H1 (cell line): ENCODE measurements at regions not wholly inside any gene's neighbourhood (a gene's known extent, or its start where the extent isn't known, plus 50 kb on each side); places are given as distances from the start of the nearest gene placed in this dataset.

Source experiments
- CHD1 ChIP-seq: IDR thresholded peaks from 2 replicates; pipeline ENCODE4 v1.6.1; 2012; ENCODE audit warnings: low read depth, low read length, improper control_type of control experiment
- CREB1 ChIP-seq: IDR thresholded peaks from 2 replicates; pipeline ENCODE4 v1.6.1; 2012; ENCODE audit warnings: inconsistent platforms
- FOSL1 ChIP-seq: IDR thresholded peaks from 2 replicates; pipeline ENCODE4 v1.6.1; 2011; ENCODE audit warnings: mild to moderate bottlenecking, low read depth, low read length, moderate library complexity; ENCODE audit not compliant: insufficient read depth
- GTF2F1 ChIP-seq: IDR thresholded peaks from 2 replicates; pipeline ENCODE4 v1.6.1; 2012; ENCODE audit warnings: low read depth, low read length, improper control_type of control experiment, borderline replicate concordance
- POLR2AphosphoS5 ChIP-seq: IDR thresholded peaks from 2 replicates; pipeline ENCODE4 v1.6.1; 2011; ENCODE audit warnings: low read depth, low read length
- RXRA ChIP-seq: IDR thresholded peaks from 2 replicates; pipeline ENCODE4 v1.6.1; 2011; ENCODE audit warnings: low read depth, mild to moderate bottlenecking, low read length, moderate library complexity; ENCODE audit not compliant: insufficient read depth
- SRF ChIP-seq: IDR thresholded peaks from 2 replicates; pipeline ENCODE4 v1.6.1; 2011; ENCODE audit warnings: mild to moderate bottlenecking, low read depth, low read length, moderate library complexity
- TAF1 ChIP-seq: IDR thresholded peaks from 2 replicates; pipeline ENCODE4 v1.6.1; 2011; ENCODE audit warnings: mild to moderate bottlenecking, low read depth, low read length
- TBP ChIP-seq: IDR thresholded peaks from 2 replicates; pipeline ENCODE4 v1.6.1; 2011; ENCODE audit warnings: low read depth, low read length, improper control_type of control experiment
- TF ChIP-seq, protein P1 (sequence below): fragments of 300-600 bp; sonication (generic); IDR thresholded peaks from 2 replicates; pipeline ENCODE4 v1.7.1; 2012; ENCODE audit warnings: low read length, moderate library complexity, mild to moderate bottlenecking, inconsistent platforms; ENCODE audit not compliant: insufficient replicate concordance
- TF ChIP-seq, protein P2 (sequence below): IDR thresholded peaks from 2 replicates; pipeline ENCODE4 v1.6.1; 2011; ENCODE audit warnings: low read length, improper control_type of control experiment

DNA sequence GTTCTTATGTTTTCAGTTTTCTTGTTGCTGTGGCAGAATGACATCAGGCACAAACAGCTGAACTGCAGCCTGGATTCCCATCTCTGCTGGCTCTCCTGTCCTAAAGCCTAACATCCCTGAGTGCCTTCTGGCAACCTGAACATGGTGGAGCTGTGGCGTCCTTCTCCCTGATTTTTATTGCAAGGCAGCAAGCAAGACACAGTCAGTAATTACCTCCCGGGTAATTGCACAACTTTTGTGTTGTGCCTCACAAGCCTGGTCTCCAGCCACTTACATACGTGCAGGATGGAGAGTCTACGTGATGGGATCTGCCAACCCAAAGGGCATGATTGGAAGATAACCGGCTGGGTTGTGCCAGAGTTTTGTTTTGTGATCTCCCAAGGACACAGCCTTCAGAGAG lies 116.1 kb upstream of the PARD3 start (continued):
- TF ChIP-seq, protein P1, sequence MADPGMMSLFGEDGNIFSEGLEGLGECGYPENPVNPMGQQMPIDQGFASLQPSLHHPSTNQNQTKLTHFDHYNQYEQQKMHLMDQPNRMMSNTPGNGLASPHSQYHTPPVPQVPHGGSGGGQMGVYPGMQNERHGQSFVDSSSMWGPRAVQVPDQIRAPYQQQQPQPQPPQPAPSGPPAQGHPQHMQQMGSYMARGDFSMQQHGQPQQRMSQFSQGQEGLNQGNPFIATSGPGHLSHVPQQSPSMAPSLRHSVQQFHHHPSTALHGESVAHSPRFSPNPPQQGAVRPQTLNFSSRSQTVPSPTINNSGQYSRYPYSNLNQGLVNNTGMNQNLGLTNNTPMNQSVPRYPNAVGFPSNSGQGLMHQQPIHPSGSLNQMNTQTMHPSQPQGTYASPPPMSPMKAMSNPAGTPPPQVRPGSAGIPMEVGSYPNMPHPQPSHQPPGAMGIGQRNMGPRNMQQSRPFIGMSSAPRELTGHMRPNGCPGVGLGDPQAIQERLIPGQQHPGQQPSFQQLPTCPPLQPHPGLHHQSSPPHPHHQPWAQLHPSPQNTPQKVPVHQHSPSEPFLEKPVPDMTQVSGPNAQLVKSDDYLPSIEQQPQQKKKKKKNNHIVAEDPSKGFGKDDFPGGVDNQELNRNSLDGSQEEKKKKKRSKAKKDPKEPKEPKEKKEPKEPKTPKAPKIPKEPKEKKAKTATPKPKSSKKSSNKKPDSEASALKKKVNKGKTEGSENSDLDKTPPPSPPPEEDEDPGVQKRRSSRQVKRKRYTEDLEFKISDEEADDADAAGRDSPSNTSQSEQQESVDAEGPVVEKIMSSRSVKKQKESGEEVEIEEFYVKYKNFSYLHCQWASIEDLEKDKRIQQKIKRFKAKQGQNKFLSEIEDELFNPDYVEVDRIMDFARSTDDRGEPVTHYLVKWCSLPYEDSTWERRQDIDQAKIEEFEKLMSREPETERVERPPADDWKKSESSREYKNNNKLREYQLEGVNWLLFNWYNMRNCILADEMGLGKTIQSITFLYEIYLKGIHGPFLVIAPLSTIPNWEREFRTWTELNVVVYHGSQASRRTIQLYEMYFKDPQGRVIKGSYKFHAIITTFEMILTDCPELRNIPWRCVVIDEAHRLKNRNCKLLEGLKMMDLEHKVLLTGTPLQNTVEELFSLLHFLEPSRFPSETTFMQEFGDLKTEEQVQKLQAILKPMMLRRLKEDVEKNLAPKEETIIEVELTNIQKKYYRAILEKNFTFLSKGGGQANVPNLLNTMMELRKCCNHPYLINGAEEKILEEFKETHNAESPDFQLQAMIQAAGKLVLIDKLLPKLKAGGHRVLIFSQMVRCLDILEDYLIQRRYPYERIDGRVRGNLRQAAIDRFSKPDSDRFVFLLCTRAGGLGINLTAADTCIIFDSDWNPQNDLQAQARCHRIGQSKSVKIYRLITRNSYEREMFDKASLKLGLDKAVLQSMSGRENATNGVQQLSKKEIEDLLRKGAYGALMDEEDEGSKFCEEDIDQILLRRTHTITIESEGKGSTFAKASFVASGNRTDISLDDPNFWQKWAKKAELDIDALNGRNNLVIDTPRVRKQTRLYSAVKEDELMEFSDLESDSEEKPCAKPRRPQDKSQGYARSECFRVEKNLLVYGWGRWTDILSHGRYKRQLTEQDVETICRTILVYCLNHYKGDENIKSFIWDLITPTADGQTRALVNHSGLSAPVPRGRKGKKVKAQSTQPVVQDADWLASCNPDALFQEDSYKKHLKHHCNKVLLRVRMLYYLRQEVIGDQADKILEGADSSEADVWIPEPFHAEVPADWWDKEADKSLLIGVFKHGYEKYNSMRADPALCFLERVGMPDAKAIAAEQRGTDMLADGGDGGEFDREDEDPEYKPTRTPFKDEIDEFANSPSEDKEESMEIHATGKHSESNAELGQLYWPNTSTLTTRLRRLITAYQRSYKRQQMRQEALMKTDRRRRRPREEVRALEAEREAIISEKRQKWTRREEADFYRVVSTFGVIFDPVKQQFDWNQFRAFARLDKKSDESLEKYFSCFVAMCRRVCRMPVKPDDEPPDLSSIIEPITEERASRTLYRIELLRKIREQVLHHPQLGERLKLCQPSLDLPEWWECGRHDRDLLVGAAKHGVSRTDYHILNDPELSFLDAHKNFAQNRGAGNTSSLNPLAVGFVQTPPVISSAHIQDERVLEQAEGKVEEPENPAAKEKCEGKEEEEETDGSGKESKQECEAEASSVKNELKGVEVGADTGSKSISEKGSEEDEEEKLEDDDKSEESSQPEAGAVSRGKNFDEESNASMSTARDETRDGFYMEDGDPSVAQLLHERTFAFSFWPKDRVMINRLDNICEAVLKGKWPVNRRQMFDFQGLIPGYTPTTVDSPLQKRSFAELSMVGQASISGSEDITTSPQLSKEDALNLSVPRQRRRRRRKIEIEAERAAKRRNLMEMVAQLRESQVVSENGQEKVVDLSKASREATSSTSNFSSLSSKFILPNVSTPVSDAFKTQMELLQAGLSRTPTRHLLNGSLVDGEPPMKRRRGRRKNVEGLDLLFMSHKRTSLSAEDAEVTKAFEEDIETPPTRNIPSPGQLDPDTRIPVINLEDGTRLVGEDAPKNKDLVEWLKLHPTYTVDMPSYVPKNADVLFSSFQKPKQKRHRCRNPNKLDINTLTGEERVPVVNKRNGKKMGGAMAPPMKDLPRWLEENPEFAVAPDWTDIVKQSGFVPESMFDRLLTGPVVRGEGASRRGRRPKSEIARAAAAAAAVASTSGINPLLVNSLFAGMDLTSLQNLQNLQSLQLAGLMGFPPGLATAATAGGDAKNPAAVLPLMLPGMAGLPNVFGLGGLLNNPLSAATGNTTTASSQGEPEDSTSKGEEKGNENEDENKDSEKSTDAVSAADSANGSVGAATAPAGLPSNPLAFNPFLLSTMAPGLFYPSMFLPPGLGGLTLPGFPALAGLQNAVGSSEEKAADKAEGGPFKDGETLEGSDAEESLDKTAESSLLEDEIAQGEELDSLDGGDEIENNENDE, result no peak
- TF ChIP-seq, protein P2, sequence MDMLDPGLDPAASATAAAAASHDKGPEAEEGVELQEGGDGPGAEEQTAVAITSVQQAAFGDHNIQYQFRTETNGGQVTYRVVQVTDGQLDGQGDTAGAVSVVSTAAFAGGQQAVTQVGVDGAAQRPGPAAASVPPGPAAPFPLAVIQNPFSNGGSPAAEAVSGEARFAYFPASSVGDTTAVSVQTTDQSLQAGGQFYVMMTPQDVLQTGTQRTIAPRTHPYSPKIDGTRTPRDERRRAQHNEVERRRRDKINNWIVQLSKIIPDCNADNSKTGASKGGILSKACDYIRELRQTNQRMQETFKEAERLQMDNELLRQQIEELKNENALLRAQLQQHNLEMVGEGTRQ, result no peak
- no peak for TF ChIP-seq CHD1
- TF ChIP-seq GTF2F1, result no peak
- no peak for TF ChIP-seq FOSL1
- no peak for TF ChIP-seq CREB1
- no peak for TF ChIP-seq SRF
- no peak for TF ChIP-seq RXRA
- no peak for TF ChIP-seq TBP
- TF ChIP-seq POLR2AphosphoS5, result no peak
- TF ChIP-seq TAF1, result no peak
